HEK293 (cell line): ENCODE measurements at regions not wholly inside any gene's neighbourhood (a gene's known extent, or its start where the extent isn't known, plus 50 kb on each side); places are given as distances from the start of the nearest gene placed in this dataset.

Source experiments
- CTCF ChIA-PET: fragments of 350-600 bp; formaldehyde crosslinking; extraction: SDS; loops from one replicate; lab custom pipeline; 2021; ENCODE audit warnings: antibody characterized with exemption; lab: Yijun Ruan, JAX
- POLR2A ChIA-PET: fragments of 300-600 bp; formaldehyde crosslinking; extraction: SDS; loops from one replicate; lab custom pipeline; 2020; ENCODE audit warnings: antibody characterized with exemption, inconsistent platforms; lab: Yijun Ruan, JAX
- H3K27ac ChIP-seq: fragments of 200-500 bp; sonication (Bioruptor generic); 2 replicates; pipeline ENCODE4 v1.5.1; 2014; ENCODE audit warnings: low read depth, low read length, control low read depth, inconsistent platforms; ENCODE audit errors: extremely low read depth
- H3K36me3 ChIP-seq, 2 experiments: fragments of 200-500 bp in 1 of 2; sonication (Bioruptor generic) in 1 of 2; 1 replicate in 1 of 2; 2 replicates in 1 of 2; pipeline ENCODE4 v1.5.1; 2014 to 2017; ENCODE audit warnings: inconsistent platforms in 2 of 2, low read length in 2 of 2; ENCODE audit not compliant: control insufficient read depth in 2 of 2, insufficient read depth in 1 of 2
- H3K4me1 ChIP-seq: fragments of 200-500 bp; sonication (Bioruptor generic); 2 replicates; pipeline ENCODE4 v1.5.1; 2014; ENCODE audit warnings: mild to moderate bottlenecking, low read length, inconsistent platforms; ENCODE audit not compliant: control insufficient read depth, insufficient read depth
- H3K4me3 ChIP-seq: 2 replicates; pipeline ENCODE4 v1.5.1; 2011; ENCODE audit warnings: low read depth, mild to moderate bottlenecking, control low read depth, low read length, moderate library complexity
- H3K9me3 ChIP-seq: fragments of 200-500 bp; sonication (Bioruptor generic); 2 replicates; pipeline ENCODE4 v1.5.1; 2014; ENCODE audit warnings: low read depth, low read length, inconsistent platforms; ENCODE audit not compliant: control insufficient read depth, insufficient read depth
- BCL11B ChIP-seq: fragments of 450-650 bp; formaldehyde crosslinking; IDR thresholded peaks from 2 replicates; pipeline ENCODE4 v1.5.1; 2016; ENCODE audit warnings: low read depth, missing biosample characterization, missing genetic modification characterization
- EGR2 ChIP-seq: fragments of 450-650 bp; formaldehyde crosslinking; IDR thresholded peaks from 2 replicates; pipeline ENCODE4 v1.5.1; 2016; ENCODE audit warnings: low read depth, missing biosample characterization, missing genetic modification characterization
- ZFP69B ChIP-seq: fragments of 450-650 bp; formaldehyde crosslinking; IDR thresholded peaks from 2 replicates; pipeline ENCODE4 v1.5.1; 2016; ENCODE audit warnings: missing biosample characterization, missing genetic modification characterization
- ZNF133 ChIP-seq: fragments of 450-650 bp; formaldehyde crosslinking; IDR thresholded peaks from 2 replicates; pipeline ENCODE4 v1.5.1; 2016; ENCODE audit warnings: missing biosample characterization, missing genetic modification characterization
- ZNF157 ChIP-seq: fragments of 450-650 bp; formaldehyde crosslinking; IDR thresholded peaks from 2 replicates; pipeline ENCODE4 v1.5.1; 2016; ENCODE audit warnings: missing biosample characterization, missing genetic modification characterization
- ZNF214 ChIP-seq: fragments of 450-650 bp; formaldehyde crosslinking; IDR thresholded peaks from 2 replicates; pipeline ENCODE4 v1.5.1; 2017; ENCODE audit warnings: missing biosample characterization, mild to moderate bottlenecking, missing genetic modification characterization, borderline replicate concordance
- ZNF24 ChIP-seq: fragments of 450-650 bp; formaldehyde crosslinking; IDR thresholded peaks from 2 replicates; pipeline ENCODE4 v1.5.1; 2016; ENCODE audit warnings: missing biosample characterization, missing genetic modification characterization
- ZNF335 ChIP-seq: fragments of 450-650 bp; formaldehyde crosslinking; conservative IDR thresholded peaks from 2 replicates; pipeline ENCODE4 v1.5.1; 2016; ENCODE audit warnings: missing biosample characterization, missing genetic modification characterization
- ZNF37A ChIP-seq: fragments of 450-650 bp; IDR thresholded peaks from 2 replicates; pipeline ENCODE4 v1.5.1; 2018; ENCODE audit warnings: missing biosample characterization, missing genetic modification characterization
- ZNF426 ChIP-seq: fragments of 450-650 bp; formaldehyde crosslinking; IDR thresholded peaks from 2 replicates; pipeline ENCODE4 v1.5.1; 2017; ENCODE audit warnings: missing biosample characterization, missing genetic modification characterization, mild to moderate bottlenecking, inconsistent platforms, moderate library complexity
- ZNF529 ChIP-seq: fragments of 450-650 bp; formaldehyde crosslinking; IDR thresholded peaks from 2 replicates; pipeline ENCODE4 v1.5.1; 2017; ENCODE audit warnings: missing genetic modification characterization, missing biosample characterization; ENCODE audit not compliant: insufficient replicate concordance
- ZNF677 ChIP-seq: fragments of 450-650 bp; IDR thresholded peaks from 2 replicates; pipeline ENCODE4 v1.5.0; 2018; ENCODE audit warnings: missing biosample characterization, mild to moderate bottlenecking, missing genetic modification characterization, moderate library complexity
- ZSCAN23 ChIP-seq: fragments of 450-650 bp; formaldehyde crosslinking; IDR thresholded peaks from 2 replicates; pipeline ENCODE4 v1.5.1; 2016; ENCODE audit warnings: missing biosample characterization, missing genetic modification characterization
- TF ChIP-seq, protein P1 (sequence below): fragments of 450-650 bp; formaldehyde crosslinking; IDR thresholded peaks from 2 replicates; pipeline ENCODE4 v1.5.1; 2016; ENCODE audit warnings: missing biosample characterization, missing genetic modification characterization
- TF ChIP-seq, protein P2 (sequence below): fragments of 450-650 bp; formaldehyde crosslinking; IDR thresholded peaks from 2 replicates; pipeline ENCODE4 v1.5.1; 2016; ENCODE audit warnings: missing biosample characterization, missing genetic modification characterization
- TF ChIP-seq, protein P3 (sequence below): fragments of 450-650 bp; formaldehyde crosslinking; IDR thresholded peaks from 2 replicates; pipeline ENCODE4 v1.5.1; 2016; ENCODE audit warnings: missing biosample characterization, missing genetic modification characterization

DNA sequence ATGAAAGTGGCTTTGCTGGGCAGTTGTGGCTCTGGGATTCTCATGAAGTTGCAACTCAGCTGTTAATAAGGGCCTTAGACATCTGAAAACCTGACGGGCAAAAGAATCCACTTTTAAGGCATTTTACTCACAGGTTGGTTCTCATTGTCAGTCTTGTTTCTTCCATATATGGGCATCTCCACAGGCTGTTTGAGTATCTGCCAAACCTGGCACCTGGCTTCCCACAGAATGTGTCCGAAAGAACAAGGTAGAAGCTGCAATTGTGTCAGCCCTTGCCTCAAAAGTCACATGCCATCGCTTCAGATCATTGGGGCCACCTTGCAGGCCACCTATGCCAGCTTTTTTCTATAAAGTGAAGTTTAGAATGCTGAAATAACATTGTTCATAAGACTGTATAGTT is 102.4 kb downstream of the KCTD12 start:
- ChIA-PET CTCF (no interaction called here), POLR2A (no interaction called here)
- H3K27ac ChIP-seq = no peak overlapping the region
- TF ChIP-seq ZSCAN23 = no peak
- no peak for TF ChIP-seq ZNF37A (tag by site-specific recombination)
- TF ChIP-seq EGR2 (tag by site-specific recombination) = no peak
- TF ChIP-seq, protein P1, sequence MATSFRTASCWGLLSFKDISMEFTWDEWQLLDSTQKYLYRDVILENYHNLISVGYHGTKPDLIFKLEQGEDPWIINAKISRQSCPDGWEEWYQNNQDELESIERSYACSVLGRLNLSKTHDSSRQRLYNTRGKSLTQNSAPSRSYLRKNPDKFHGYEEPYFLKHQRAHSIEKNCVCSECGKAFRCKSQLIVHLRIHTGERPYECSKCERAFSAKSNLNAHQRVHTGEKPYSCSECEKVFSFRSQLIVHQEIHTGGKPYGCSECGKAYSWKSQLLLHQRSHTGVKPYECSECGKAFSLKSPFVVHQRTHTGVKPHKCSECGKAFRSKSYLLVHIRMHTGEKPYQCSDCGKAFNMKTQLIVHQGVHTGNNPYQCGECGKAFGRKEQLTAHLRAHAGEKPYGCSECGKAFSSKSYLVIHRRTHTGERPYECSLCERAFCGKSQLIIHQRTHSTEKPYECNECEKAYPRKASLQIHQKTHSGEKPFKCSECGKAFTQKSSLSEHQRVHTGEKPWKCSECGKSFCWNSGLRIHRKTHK (tag by site-specific recombination) = no peak
- TF ChIP-seq ZNF677 = no peak
- no peak for TF ChIP-seq ZNF214
- TF ChIP-seq ZNF24 (tag by site-specific recombination) = no peak
- TF ChIP-seq ZNF529 (tag by site-specific recombination) = no peak
- no peak for TF ChIP-seq ZNF133 (tag by site-specific recombination)
- TF ChIP-seq ZNF157 = no peak
- H3K4me1 ChIP-seq = no peaks in the 10 kb centered on the region
- H3K4me3 ChIP-seq = no peak overlapping the region
- H3K36me3 ChIP-seq = no peaks in the 10 kb centered on the region
- H3K9me3 ChIP-seq = no peaks in the 10 kb centered on the region

DNA sequence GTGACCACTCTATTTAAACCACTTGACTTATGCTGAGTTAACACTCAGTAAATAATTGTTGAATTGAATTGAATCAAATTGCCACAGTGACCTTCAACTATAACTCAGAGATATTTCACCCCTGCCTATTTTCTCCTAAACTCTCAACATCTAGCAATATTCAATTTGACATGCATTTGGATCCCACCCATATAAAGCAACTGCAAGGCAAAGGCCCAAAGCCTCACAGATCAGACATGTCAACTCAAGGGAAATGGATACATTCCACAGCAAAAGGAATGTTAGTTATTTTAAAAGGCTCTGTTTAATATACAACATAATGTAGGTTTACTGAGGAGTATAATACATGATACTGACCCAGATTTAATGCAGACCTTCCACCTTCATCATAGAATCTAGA is 107.4 kb downstream of the KCTD12 start:
- POLR2A ChIA-PET = no interaction called here
- H3K4me1 ChIP-seq = no peaks in the 10 kb centered on the region
- H3K9me3 ChIP-seq = no peaks in the 10 kb centered on the region
- H3K4me3 ChIP-seq = no peak overlapping the region
- H3K36me3 ChIP-seq = no peaks in the 10 kb centered on the region
- no peak overlapping the region for H3K27ac ChIP-seq
- CTCF ChIA-PET = no interaction called here
- TF ChIP-seq ZNF426 (tag by site-specific recombination) (no peak), ZFP69B (no peak), BCL11B (no peak)
- TF ChIP-seq, protein P2, sequence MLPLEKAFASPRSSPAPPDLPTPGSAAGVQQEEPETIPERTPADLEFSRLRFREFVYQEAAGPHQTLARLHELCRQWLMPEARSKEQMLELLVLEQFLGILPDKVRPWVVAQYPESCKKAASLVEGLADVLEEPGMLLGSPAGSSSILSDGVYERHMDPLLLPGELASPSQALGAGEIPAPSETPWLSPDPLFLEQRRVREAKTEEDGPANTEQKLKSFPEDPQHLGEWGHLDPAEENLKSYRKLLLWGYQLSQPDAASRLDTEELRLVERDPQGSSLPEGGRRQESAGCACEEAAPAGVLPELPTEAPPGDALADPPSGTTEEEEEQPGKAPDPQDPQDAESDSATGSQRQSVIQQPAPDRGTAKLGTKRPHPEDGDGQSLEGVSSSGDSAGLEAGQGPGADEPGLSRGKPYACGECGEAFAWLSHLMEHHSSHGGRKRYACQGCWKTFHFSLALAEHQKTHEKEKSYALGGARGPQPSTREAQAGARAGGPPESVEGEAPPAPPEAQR (tag by site-specific recombination) = no peak
- TF ChIP-seq, all 188 proteins: peak for 0

DNA sequence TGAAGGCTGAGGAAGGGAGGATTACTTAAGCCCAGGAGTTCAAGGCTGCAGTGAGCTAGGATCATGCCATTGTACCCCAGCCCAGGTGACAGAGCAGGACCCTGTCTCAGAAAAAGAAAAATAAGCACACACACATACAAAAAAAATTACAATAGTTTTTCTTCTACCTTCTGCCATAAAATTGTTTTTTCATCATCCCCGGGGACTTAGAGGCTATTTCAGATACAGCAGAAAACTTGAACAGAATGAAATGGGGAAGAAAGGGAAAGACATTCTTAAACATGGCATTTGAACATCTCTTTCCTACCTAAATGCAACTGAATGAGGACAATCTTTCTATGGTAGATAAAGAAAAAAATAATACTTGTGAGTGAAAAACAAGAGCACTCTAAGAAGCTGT is 109.1 kb downstream of the KCTD12 start:
- Histone ChIP-seq H3K4me3 (no peak overlapping the region), H3K9me3 (no peaks in the 10 kb centered on the region), H3K4me1 (no peaks in the 10 kb centered on the region), H3K36me3 (no peaks in the 10 kb centered on the region), H3K27ac (no peak overlapping the region)
- TF ChIP-seq, protein P3, sequence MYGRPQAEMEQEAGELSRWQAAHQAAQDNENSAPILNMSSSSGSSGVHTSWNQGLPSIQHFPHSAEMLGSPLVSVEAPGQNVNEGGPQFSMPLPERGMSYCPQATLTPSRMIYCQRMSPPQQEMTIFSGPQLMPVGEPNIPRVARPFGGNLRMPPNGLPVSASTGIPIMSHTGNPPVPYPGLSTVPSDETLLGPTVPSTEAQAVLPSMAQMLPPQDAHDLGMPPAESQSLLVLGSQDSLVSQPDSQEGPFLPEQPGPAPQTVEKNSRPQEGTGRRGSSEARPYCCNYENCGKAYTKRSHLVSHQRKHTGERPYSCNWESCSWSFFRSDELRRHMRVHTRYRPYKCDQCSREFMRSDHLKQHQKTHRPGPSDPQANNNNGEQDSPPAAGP = no peak
- no peak for TF ChIP-seq ZNF335 (tag by site-specific recombination)
- CTCF ChIA-PET = interaction anchor here (0.7 kb wide), 1 partner anchor 40 kb away, joined by 3 read pairs; no protein-coding TSS in a partner anchor
- POLR2A ChIA-PET = no interaction called here
